GM23338 (cell line): ENCODE measurements at regions not wholly inside any gene's neighbourhood (a gene's known extent, or its start where the extent isn't known, plus 50 kb on each side); places are given as distances from the start of the nearest gene placed in this dataset.

Source experiments
- ATAC-seq: fragments of 200-7000 bp; cut with Tn5 transposase; 3 replicates; pipeline ENCODE4 v1.9.1; 2020
- DNase-seq: peaks from one replicate; pipeline ENCODE4 v3.0.0-alpha.2; 2015; ENCODE audit warnings: low spot score
- H2AFZ ChIP-seq: fragments of 200-600 bp; sonication (generic); 2 replicates; pipeline ENCODE4 v1.8.0; 2016; ENCODE audit warnings: antibody characterized with exemption, mild to moderate bottlenecking, moderate library complexity
- H3F3A ChIP-seq: fragments of 200-600 bp; sonication (generic); replicated peaks from 2 replicates; pipeline ENCODE4 v1.8.0; 2017; ENCODE audit warnings: antibody characterized with exemption, mixed run types, low read depth
- H3K27ac ChIP-seq: fragments of 200-600 bp; sonication (generic); 2 replicates; pipeline ENCODE4 v1.6.1; 2016; ENCODE audit warnings: low read depth
- H3K27me3 ChIP-seq: fragments of 200-600 bp; sonication (generic); 2 replicates; pipeline ENCODE4 v1.8.0; 2016; ENCODE audit warnings: mild to moderate bottlenecking, mixed run types, moderate library complexity; ENCODE audit not compliant: insufficient read depth
- H3K36me3 ChIP-seq: fragments of 200-600 bp; sonication (generic); 2 replicates; pipeline ENCODE4 v1.8.0; 2016; ENCODE audit warnings: mild to moderate bottlenecking; ENCODE audit not compliant: insufficient read depth
- H3K4me1 ChIP-seq: fragments of 200-600 bp; sonication (generic); 2 replicates; pipeline ENCODE4 v1.8.0; 2016; ENCODE audit warnings: mild to moderate bottlenecking, moderate library complexity; ENCODE audit not compliant: insufficient read depth
- H3K4me2 ChIP-seq: fragments of 200-600 bp; sonication (generic); 2 replicates; pipeline ENCODE4 v1.7.1; 2017; ENCODE audit warnings: mixed run types
- H3K4me3 ChIP-seq: fragments of 200-600 bp; sonication (generic); 2 replicates; pipeline ENCODE4 v1.6.1; 2016; ENCODE audit warnings: mixed run types
- H3K79me2 ChIP-seq: fragments of 200-600 bp; sonication (generic); replicated peaks from 2 replicates; pipeline ENCODE4 v1.8.0; 2017; ENCODE audit warnings: mild to moderate bottlenecking; ENCODE audit not compliant: insufficient read depth
- H3K9me2 ChIP-seq: fragments of 200-600 bp; sonication (generic); 2 replicates; pipeline ENCODE4 v1.8.0; 2017; ENCODE audit not compliant: insufficient read depth
- H4K20me1 ChIP-seq: fragments of 200-600 bp; sonication (generic); replicated peaks from 2 replicates; pipeline ENCODE4 v1.8.0; 2017; ENCODE audit warnings: mild to moderate bottlenecking; ENCODE audit not compliant: insufficient read depth
- H3K27ac Mint-ChIP-seq: 2 replicates; pipeline ENCODE4 v1.8.0; 2020; ENCODE audit warnings: inconsistent platforms, mild to moderate bottlenecking, moderate library complexity, mixed read lengths
- H3K27me3 Mint-ChIP-seq: 3 replicates; pipeline ENCODE4 v1.8.0; 2022; ENCODE audit warnings: low read depth, mild to moderate bottlenecking, moderate library complexity, mixed read lengths, inconsistent platforms; ENCODE audit not compliant: insufficient read depth, poor library complexity
- H3K36me3 Mint-ChIP-seq: 3 replicates; pipeline ENCODE4 v1.8.0; 2021; ENCODE audit warnings: low read depth, mild to moderate bottlenecking, inconsistent platforms, moderate library complexity, mixed read lengths
- H3K4me1 Mint-ChIP-seq: 3 replicates; pipeline ENCODE4 v1.8.0; 2020; ENCODE audit warnings: mild to moderate bottlenecking, inconsistent platforms, mixed read lengths
- H3K4me3 Mint-ChIP-seq: 3 replicates; pipeline ENCODE4 v1.8.0; 2021; ENCODE audit warnings: moderate library complexity, mild to moderate bottlenecking, inconsistent platforms, mixed read lengths
- H3K9me3 Mint-ChIP-seq: 3 replicates; pipeline ENCODE4 v1.8.0; 2020; ENCODE audit warnings: moderate library complexity, mild to moderate bottlenecking, inconsistent platforms, mixed read lengths
- CREB1 ChIP-seq: fragments of 250-450 bp; sonication (Bioruptor Pico); IDR thresholded peaks from 2 replicates; pipeline ENCODE4 v1.5.0; 2020; ENCODE audit warnings: low read depth, mild to moderate bottlenecking, moderate library complexity
- EZH2 ChIP-seq: fragments of 200-600 bp; sonication (generic); IDR thresholded peaks from one replicate; pipeline ENCODE4 v1.8.0; 2017; ENCODE audit warnings: antibody characterized with exemption, mild to moderate bottlenecking, low read depth; ENCODE audit not compliant: unreplicated experiment
- EZH2phosphoT487 ChIP-seq: fragments of 200-600 bp; sonication (generic); IDR thresholded peaks from one replicate; pipeline ENCODE4 v1.8.1; 2018; ENCODE audit warnings: antibody characterized with exemption; ENCODE audit not compliant: unreplicated experiment
- JUNB ChIP-seq: IDR thresholded peaks from one replicate; pipeline ENCODE4 v1.6.1; 2016; ENCODE audit warnings: antibody characterized with exemption; ENCODE audit not compliant: unreplicated experiment
- POLR2AphosphoS5 ChIP-seq: IDR thresholded peaks from 2 replicates; pipeline ENCODE4 v1.6.1; 2016; ENCODE audit warnings: antibody characterized with exemption, low read depth
- STAT1 ChIP-seq: IDR thresholded peaks from one replicate; pipeline ENCODE4 v1.6.1; 2016; ENCODE audit warnings: antibody characterized with exemption; ENCODE audit not compliant: unreplicated experiment
- ZNF114 ChIP-seq: fragments of 250-450 bp; sonication (Bioruptor Pico); IDR thresholded peaks from 2 replicates; pipeline ENCODE4 v1.5.0; 2020; ENCODE audit warnings: mild to moderate bottlenecking, moderate library complexity
- ZNF331 ChIP-seq: fragments of 250-450 bp; sonication (Bioruptor Pico); IDR thresholded peaks from 2 replicates; pipeline ENCODE4 v1.5.0; 2020; ENCODE audit warnings: low read depth, mild to moderate bottlenecking, moderate library complexity
- TF ChIP-seq, protein P1 (sequence below): IDR thresholded peaks from one replicate; pipeline ENCODE4 v1.6.1; 2018; ENCODE audit warnings: antibody characterized with exemption; ENCODE audit not compliant: unreplicated experiment
- TF ChIP-seq, protein P2 (sequence below), 2 experiments: fragments of 200-600 bp in 1 of 2; sonication (generic) in 1 of 2; conservative IDR thresholded peaks; 2 replicates each; pipeline versions ENCODE4 v1.5.1 to v1.6.1; 2016 to 2017; ENCODE audit warnings: antibody characterized with exemption in 2 of 2, low read depth in 2 of 2, mild to moderate bottlenecking in 2 of 2, moderate library complexity in 1 of 2
- TF ChIP-seq, protein P3 (sequence below): fragments of 250-450 bp; sonication (Bioruptor Pico); IDR thresholded peaks from 2 replicates; pipeline ENCODE4 v1.5.0; 2020; ENCODE audit warnings: mild to moderate bottlenecking, moderate library complexity

DNA sequence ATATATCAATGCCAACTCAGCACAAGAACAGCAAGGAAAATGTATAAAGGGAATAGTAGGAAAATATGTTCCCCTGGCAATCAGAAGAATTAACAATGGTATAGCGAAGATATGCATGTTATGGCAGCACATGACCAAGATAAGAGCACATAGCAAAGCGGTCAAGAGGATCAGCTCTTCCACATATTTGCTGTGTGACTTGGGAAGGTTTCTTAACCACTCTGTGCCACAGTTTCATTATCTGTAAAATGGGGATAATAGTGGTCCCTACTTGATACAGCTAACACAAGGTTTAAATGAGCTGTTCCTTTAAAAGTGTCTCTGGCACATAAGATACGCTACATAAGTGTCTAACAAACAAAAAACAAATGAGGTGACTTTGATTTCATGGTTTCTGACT, 77.9 kb upstream of the PIP5K1B start:
- Histone ChIP-seq H3K4me2 (no peak overlapping the region), H2AFZ (no peak overlapping the region), H3K36me3 (no peaks in the 10 kb centered on the region), H3K27me3 (no peaks in the 10 kb centered on the region), H3K4me3 (no peak overlapping the region), H3K4me1 (no peaks in the 10 kb centered on the region), H3K27ac (no peak overlapping the region), H3K79me2 (no peaks in the 10 kb centered on the region), H4K20me1 (no peaks in the 10 kb centered on the region), H3K9me2 (0 out of 2 replicates have a peak, but pooled peaks cover 5% of the 10 kb centered on the region), H3F3A (no peaks in the 10 kb centered on the region)
- H3K36me3 Mint-ChIP-seq: no peaks in the 10 kb centered on the region
- ATAC-seq (no peak), DNase-seq (no peak)
- H3K27me3 Mint-ChIP-seq: peaks cover 1% of the 10 kb centered on the region
- H3K27ac Mint-ChIP-seq: no peak overlapping the region
- TF ChIP-seq, protein P1, sequence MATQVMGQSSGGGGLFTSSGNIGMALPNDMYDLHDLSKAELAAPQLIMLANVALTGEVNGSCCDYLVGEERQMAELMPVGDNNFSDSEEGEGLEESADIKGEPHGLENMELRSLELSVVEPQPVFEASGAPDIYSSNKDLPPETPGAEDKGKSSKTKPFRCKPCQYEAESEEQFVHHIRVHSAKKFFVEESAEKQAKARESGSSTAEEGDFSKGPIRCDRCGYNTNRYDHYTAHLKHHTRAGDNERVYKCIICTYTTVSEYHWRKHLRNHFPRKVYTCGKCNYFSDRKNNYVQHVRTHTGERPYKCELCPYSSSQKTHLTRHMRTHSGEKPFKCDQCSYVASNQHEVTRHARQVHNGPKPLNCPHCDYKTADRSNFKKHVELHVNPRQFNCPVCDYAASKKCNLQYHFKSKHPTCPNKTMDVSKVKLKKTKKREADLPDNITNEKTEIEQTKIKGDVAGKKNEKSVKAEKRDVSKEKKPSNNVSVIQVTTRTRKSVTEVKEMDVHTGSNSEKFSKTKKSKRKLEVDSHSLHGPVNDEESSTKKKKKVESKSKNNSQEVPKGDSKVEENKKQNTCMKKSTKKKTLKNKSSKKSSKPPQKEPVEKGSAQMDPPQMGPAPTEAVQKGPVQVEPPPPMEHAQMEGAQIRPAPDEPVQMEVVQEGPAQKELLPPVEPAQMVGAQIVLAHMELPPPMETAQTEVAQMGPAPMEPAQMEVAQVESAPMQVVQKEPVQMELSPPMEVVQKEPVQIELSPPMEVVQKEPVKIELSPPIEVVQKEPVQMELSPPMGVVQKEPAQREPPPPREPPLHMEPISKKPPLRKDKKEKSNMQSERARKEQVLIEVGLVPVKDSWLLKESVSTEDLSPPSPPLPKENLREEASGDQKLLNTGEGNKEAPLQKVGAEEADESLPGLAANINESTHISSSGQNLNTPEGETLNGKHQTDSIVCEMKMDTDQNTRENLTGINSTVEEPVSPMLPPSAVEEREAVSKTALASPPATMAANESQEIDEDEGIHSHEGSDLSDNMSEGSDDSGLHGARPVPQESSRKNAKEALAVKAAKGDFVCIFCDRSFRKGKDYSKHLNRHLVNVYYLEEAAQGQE: no peak
- no peaks in the 10 kb centered on the region for H3K9me3 Mint-ChIP-seq
- peaks cover 5% of the 10 kb centered on the region; the same call in 1 of the 3 replicates for H3K4me1 Mint-ChIP-seq
- no peak overlapping the region for H3K4me3 Mint-ChIP-seq

DNA sequence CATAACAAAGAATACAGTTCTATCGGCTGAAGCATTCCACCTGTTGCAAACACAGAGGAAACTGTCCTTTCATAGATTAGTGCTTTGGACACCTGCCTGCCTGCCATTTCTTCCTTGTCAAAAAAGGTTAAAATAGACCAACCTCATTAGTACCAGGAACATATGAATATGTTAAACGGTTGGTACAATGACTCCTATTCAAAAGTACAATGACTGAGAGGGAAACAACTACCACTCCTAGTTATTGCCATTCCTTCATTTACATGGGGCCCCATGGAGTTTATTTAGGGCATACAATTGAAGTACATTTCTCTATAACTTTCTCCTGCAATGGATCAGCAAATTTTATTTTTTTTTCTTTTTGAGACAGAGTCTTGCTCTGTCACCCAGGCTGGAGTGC, 77.4 kb upstream of the PIP5K1B start:
- Histone ChIP-seq H3K27ac (no peak overlapping the region), H3K79me2 (no peaks in the 10 kb centered on the region), H3K4me2 (no peak overlapping the region), H4K20me1 (no peaks in the 10 kb centered on the region), H3K27me3 (no peaks in the 10 kb centered on the region), H3K9me2 (0 out of 2 replicates have a peak, but pooled peaks cover 5% of the 10 kb centered on the region), H3K4me3 (no peak overlapping the region), H3K4me1 (no peaks in the 10 kb centered on the region), H3K36me3 (no peaks in the 10 kb centered on the region), H2AFZ (no peak overlapping the region), H3F3A (no peaks in the 10 kb centered on the region)
- Mint-ChIP-seq H3K27me3 (peaks cover 1% of the 10 kb centered on the region), H3K27ac (no peak overlapping the region), H3K4me3 (no peak overlapping the region), H3K4me1 (peaks cover 5% of the 10 kb centered on the region; the same call in 1 of the 3 replicates), H3K9me3 (no peaks in the 10 kb centered on the region), H3K36me3 (no peaks in the 10 kb centered on the region)
- ATAC-seq (no peak), DNase-seq (no peak)
- TF ChIP-seq ZNF114 (CRISPR knock-in tag) (no peak), ZNF331 (CRISPR knock-in tag) (no peak), POLR2AphosphoS5 (no peak), EZH2phosphoT487 (no peak), EZH2 (no peak), STAT1 (no peak), CREB1 (no peak), JUNB (no peak)
- TF ChIP-seq, protein P2, sequence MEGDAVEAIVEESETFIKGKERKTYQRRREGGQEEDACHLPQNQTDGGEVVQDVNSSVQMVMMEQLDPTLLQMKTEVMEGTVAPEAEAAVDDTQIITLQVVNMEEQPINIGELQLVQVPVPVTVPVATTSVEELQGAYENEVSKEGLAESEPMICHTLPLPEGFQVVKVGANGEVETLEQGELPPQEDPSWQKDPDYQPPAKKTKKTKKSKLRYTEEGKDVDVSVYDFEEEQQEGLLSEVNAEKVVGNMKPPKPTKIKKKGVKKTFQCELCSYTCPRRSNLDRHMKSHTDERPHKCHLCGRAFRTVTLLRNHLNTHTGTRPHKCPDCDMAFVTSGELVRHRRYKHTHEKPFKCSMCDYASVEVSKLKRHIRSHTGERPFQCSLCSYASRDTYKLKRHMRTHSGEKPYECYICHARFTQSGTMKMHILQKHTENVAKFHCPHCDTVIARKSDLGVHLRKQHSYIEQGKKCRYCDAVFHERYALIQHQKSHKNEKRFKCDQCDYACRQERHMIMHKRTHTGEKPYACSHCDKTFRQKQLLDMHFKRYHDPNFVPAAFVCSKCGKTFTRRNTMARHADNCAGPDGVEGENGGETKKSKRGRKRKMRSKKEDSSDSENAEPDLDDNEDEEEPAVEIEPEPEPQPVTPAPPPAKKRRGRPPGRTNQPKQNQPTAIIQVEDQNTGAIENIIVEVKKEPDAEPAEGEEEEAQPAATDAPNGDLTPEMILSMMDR (conservative IDR thresholded peaks at IDR 0.05; ENCODE audit: low read depth in 2 of 2): no peak
- TF ChIP-seq, protein P3, sequence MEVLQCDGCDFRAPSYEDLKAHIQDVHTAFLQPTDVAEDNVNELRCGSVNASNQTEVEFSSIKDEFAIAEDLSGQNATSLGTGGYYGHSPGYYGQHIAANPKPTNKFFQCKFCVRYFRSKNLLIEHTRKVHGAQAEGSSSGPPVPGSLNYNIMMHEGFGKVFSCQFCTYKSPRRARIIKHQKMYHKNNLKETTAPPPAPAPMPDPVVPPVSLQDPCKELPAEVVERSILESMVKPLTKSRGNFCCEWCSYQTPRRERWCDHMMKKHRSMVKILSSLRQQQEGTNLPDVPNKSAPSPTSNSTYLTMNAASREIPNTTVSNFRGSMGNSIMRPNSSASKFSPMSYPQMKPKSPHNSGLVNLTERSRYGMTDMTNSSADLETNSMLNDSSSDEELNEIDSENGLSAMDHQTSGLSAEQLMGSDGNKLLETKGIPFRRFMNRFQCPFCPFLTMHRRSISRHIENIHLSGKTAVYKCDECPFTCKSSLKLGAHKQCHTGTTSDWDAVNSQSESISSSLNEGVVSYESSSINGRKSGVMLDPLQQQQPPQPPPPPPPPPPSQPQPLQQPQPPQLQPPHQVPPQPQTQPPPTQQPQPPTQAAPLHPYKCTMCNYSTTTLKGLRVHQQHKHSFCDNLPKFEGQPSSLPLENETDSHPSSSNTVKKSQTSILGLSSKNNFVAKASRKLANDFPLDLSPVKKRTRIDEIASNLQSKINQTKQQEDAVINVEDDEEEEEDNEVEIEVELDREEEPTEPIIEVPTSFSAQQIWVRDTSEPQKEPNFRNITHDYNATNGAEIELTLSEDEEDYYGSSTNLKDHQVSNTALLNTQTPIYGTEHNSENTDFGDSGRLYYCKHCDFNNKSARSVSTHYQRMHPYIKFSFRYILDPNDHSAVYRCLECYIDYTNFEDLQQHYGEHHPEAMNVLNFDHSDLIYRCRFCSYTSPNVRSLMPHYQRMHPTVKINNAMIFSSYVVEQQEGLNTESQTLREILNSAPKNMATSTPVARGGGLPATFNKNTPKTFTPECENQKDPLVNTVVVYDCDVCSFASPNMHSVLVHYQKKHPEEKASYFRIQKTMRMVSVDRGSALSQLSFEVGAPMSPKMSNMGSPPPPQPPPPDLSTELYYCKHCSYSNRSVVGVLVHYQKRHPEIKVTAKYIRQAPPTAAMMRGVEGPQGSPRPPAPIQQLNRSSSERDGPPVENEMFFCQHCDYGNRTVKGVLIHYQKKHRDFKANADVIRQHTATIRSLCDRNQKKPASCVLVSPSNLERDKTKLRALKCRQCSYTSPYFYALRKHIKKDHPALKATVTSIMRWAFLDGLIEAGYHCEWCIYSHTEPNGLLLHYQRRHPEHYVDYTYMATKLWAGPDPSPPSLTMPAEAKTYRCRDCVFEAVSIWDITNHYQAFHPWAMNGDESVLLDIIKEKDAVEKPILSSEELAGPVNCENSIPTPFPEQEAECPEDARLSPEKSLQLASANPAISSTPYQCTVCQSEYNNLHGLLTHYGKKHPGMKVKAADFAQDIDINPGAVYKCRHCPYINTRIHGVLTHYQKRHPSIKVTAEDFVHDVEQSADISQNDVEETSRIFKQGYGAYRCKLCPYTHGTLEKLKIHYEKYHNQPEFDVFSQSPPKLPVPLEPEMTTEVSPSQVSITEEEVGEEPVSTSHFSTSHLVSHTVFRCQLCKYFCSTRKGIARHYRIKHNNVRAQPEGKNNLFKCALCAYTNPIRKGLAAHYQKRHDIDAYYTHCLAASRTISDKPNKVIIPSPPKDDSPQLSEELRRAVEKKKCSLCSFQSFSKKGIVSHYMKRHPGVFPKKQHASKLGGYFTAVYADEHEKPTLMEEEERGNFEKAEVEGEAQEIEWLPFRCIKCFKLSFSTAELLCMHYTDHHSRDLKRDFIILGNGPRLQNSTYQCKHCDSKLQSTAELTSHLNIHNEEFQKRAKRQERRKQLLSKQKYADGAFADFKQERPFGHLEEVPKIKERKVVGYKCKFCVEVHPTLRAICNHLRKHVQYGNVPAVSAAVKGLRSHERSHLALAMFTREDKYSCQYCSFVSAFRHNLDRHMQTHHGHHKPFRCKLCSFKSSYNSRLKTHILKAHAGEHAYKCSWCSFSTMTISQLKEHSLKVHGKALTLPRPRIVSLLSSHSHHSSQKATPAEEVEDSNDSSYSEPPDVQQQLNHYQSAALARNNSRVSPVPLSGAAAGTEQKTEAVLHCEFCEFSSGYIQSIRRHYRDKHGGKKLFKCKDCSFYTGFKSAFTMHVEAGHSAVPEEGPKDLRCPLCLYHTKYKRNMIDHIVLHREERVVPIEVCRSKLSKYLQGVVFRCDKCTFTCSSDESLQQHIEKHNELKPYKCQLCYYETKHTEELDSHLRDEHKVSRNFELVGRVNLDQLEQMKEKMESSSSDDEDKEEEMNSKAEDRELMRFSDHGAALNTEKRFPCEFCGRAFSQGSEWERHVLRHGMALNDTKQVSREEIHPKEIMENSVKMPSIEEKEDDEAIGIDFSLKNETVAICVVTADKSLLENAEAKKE (CRISPR knock-in tag): no peak
